Cardiac fibroblast (primary cell): ENCODE measurements at regions not wholly inside any gene's neighbourhood (a gene's known extent, or its start where the extent isn't known, plus 50 kb on each side); places are given as distances from the start of the nearest gene placed in this dataset.

Source experiments
- DNase-seq, 2 donors: peaks; one replicate each; pipeline versions ENCODE4 v3.0.0 to v3.0.0-alpha.2; 2010; ENCODE audit warnings: low read depth in 2 of 2
- H3K4me3 ChIP-seq, 2 donors: replicated peaks in 1 of 2; 1 replicate in 1 of 2; 2 replicates in 1 of 2; pipeline ENCODE4 v1.5.1; 2011; ENCODE audit warnings: low read depth in 2 of 2, low read length in 2 of 2, mild to moderate bottlenecking in 2 of 2, moderate library complexity in 1 of 2
- CTCF ChIP-seq: IDR thresholded peaks from one replicate; pipeline ENCODE4 v1.5.1; 2011; ENCODE audit warnings: low read depth, mild to moderate bottlenecking, low read length, inconsistent platforms

- DNase-seq: no peak
- H3K4me3 ChIP-seq: no peak overlapping the region
- no peak for TF ChIP-seq CTCF
These were observed 226.8 kb upstream of the GPRIN3 start for GRCh38 chr4:89534356-89534755.

DNA sequence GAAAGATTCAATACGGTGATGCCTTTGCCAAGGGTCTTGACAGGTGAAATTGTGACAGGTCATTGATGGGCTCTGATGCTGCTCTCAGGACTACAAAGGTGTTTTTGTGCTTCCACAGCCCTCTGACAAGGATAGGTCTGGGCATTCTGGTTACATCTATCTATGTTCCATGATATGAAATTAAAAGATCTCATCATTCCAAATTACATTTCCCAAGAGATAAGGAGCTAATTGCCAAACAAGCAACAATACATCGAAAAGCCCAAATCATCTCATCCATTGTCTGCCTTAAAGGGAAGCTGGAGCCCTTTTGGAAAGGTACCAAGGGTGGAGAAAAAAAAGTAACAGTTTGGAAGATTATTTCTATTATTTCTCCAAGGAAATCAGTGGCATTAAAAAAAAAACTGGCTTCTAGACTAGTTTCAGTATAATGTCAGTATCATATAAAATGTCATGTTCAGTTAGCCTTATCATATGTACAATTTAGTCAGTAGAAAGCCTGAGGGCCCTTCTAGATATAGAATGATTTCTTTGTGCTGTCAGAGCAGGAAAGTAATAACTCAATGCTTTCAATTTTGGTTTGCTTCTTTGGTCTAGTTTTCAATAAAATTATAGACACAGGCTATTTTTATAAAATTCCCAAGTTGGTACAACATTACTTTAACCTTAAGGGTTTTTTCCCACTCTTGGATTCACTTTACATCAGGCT is 224.5 kb upstream of the GPRIN3 start:
- no peak for DNase-seq
- no peak for TF ChIP-seq CTCF
- no peak overlapping the region for H3K4me3 ChIP-seq

- H3K4me3 ChIP-seq: no peak overlapping the region
- DNase-seq: no peak
- TF ChIP-seq CTCF: no peak
These were observed 221.0 kb upstream of the GPRIN3 start for GRCh38 chr4:89528526-89529133.

GRCh38 chr4:89521826-89522225 is 214.2 kb upstream of the GPRIN3 start:
- no peak for DNase-seq
- H3K4me3 ChIP-seq: no peak overlapping the region
- TF ChIP-seq CTCF: no peak

GRCh38 chr4:89519771-89520320 is 212.2 kb upstream of the GPRIN3 start:
- DNase-seq: no peak
- no peak for TF ChIP-seq CTCF
- no peak overlapping the region for H3K4me3 ChIP-seq

DNA sequence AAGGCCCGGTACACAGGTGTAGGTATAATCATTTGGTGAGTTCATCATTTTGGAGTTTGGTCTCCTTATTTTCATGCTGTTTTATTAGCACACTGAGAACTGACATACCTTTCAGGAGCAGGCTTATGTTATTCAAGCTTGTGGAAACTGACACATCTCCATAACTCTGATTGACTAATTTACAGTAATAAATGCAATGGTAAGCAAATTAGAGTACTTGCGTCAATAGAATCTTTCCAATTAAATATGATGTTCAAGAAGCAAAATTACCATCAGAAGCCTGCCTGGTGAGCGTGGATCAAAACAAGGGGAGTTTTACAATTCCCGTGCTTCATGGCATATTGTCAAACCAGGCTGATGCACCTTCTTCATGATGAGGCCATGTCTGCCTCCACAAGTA is 210.7 kb upstream of the GPRIN3 start:
- no peak for TF ChIP-seq CTCF

More for the DNA sequence above, 210.7 kb upstream of the GPRIN3 start:
- DNase-seq: no peak
- H3K4me3 ChIP-seq: no peak overlapping the region
